Amniotic epithelial cell (primary cell): ENCODE measurements at regions not wholly inside any gene's neighbourhood (a gene's known extent, or its start where the extent isn't known, plus 50 kb on each side); places are given as distances from the start of the nearest gene placed in this dataset.

Source experiments
- DNase-seq: peaks from one replicate; pipeline ENCODE4 v3.0.0-alpha.2; 2010; ENCODE audit warnings: low read depth

DNA sequence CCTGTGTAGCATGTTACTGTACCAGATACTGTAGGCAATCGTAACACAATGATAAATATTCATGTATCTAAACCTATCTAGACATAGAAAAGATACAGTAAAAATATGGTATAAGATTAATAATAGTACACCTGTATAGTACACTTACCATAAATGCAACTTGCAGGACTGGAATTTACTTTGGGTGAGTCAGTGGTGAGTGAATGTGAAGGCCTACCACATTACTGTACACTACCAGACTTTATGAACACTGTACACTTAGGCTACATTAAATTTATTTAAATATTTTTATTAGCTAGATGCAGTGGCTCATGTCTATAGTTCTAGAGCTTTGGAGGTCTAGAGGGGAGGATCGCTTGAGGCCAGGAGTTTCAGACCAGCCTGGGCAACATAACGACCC is 186.6 kb upstream of the ROPN1 start:
- DNase-seq, result no peak

DNA sequence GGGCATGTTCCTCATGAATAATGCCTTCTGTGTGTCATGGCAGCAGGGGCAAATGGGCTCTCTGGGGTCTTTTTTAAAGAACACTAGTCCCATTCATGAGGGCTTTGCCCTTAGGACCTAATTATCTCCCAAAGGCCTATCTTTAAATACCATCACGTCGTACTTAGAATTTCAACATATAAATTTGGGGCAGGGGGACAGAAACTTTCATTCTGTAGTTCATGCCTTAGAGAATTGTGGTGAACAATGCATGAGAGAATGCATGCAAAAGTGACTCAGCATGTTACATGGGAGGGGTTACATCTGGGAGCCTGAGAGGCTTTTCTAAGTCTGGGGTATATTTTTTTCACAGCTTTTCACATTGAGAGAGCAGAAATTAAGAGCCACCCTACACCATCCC is 208.5 kb upstream of the ROPN1 start:
- DNase-seq, result no peak

DNA sequence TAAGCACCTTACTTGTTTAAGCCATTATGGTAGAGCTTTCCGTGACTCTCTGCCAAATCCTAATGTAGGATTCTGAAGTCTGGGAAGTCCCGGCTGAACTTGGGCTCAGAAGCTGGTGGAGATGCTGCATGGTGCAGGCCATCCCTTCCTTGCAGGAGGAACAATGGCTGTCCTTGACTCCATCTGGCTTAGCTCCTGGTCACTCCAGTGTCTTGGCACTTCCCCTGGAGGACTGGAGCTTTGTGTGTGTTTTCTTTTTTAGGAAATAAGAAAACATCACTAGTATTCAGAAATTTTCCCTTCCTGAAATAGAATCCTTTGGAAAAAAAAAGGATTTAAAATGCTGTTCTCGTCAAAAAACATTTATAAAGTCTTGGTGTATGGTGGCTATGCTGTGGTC is 209.3 kb upstream of the ROPN1 start:
- DNase-seq, result no peak

DNA sequence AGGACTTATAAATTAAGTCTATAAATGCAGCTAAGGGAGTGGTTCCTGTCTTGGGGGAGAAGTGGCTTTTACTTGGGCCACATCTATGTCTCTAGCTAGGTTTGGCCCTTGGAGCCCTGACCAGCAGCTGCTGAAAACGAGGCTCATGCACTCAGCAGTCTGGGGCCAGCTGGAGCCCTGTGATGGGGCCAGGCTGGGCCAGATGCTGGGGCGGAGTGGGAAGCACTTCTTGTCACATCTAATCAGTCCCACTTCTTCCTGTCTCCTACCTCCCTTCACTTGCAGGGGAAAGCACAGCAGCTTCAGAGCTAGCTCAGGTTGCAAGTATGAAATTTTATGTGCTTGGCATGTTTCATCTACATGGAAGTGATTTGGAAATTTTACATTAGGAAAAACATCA is 209.9 kb upstream of the ROPN1 start:
- DNase-seq, result no peak

DNA sequence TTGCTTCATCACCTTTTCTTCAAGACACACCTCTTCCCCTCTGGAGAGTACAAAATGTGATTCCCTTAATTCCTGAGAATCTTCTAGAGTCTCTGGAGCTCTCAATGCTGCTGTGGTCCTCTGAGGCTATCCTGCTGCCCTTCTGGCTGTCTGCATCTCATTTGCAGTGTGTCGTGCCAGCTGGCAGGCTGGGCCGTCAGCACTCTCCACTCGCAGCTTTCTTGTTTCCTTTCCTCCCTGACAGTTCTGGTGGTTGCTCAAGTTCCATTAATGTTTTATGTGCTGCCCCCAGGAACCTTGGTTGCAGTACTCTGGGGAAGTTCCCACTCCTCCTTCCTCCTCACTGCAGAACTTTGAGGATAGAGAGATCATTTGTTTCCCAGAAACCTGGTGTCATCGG is 210.8 kb upstream of the ROPN1 start:
- DNase-seq, result no peak

DNA sequence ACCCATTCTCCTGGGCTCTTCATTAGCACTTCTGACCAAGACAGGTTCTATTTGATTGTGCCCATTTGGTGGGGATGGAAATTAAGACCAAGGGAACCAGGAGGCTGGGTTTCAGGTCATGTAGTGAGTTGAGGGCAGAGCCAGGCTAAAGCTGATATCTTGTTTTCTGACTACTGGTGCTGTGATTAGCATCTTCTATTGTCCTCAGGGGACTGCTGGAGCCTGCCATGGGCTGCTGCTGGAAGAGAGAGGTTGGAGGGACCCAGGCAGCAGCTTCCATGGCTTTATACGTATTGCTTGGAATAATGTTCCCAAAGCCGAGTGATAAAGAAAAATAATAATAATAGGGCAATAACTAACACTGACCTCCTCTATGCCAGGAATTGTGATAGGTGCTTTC is 211.4 kb upstream of the ROPN1 start:
- DNase-seq, result no peak

DNA sequence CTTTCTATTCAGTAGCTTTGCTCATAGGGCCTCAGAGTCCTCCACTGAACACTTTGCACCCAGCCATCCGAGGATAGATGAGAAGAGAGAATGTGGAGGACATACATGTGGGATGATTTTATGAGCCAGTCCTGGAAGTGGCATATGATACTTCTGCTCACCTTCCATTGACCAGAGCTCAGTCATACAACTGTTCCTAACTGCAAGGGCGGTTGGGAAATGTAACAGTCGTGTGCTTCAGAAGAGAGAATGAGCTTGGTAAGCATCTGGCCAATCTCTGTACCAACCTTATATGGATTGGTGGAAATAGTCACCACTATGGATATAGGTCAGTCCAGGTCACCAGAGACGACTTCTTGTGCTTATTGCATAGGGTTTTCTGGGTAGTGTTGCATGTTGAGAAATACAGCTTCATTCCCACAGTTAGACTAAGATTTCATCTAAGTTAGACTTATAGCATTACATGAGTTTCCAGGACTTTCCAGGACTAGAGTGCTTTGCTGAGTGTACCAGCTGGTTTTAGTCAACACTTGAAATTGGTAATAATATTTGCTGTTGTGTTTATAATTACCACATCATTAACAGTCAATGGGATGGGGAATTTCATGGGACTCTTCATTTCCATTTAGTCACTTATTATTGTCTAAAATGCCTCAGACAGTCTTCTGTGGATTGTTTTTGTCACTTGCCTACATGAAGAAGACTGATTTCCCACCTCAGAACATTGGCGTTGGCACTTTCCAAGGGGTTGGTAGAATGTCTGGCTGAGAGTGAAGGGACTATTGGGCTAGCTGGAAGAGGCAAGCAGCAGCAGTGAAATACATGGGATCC is 214.5 kb upstream of the ROPN1 start:
- no peak for DNase-seq

DNA sequence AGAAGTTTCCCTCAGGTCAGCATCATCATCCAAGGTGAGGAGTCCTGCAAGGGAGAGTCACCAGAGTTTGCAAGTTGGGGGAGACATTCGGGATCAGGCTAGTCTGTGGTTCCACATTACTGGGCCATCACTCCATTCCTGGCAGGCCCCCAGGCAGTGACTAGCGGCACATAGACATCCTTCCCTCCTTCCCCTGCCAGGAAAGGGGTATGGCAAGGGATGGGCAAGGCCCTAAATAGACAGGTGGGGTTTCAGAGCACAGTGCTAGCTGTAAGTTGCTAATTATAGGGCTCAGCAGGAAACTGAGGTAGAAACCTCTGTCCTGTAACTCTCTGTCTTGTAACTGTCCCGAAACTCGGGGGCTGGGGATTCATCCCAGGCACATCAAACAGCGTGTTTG is 215.2 kb upstream of the ROPN1 start:
- no peak for DNase-seq

DNA sequence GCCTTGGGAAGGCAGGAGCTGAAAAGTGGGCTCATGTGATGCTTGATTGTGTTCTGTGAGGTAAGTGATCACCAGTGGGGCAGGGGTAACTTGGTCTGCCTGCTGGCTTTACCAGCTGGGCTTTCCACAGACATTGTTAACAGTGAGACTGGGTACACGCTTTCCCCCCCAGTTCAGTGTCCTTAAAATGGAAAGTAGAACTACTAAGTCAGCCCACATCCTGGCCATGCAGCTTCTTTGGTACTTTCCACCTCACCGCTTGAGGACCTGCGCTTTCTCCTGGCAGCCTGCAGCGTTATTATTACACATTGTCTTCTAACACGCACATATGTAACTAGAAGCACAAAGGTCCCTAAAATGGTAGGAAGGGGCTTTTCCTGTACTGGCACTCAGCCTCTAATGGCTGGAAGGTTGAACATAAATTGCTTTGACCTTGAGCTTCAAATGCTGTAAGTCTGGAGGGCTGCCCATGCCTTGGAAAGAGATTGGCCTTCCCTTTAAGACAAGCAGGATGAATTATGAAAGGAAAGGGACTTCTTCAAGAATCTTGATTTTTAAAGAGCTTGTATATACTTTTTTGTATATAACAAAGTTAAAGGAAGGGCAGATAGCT is 216.1 kb upstream of the ROPN1 start:
- no peak for DNase-seq

DNA sequence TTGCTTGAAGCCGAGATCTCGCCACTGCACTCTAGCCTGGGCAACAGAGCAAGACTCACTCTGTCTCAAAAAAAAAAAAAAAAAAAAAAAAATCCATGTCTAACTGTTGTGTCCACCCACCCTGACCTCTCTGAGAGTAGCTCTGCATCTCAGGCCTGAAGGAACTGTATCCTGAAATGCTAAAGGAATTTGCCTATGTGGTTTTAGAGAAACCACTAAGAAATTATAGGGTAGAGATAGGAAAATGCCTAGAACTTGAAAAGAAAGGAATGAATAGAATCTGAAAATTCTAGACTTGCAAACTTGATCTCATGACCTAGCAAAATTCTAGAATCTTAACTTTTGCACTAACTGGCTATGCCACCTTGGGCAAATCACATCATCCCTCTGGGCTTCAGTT is 217.5 kb upstream of the ROPN1 start:
- DNase-seq, result peak; percentile 26

DNA sequence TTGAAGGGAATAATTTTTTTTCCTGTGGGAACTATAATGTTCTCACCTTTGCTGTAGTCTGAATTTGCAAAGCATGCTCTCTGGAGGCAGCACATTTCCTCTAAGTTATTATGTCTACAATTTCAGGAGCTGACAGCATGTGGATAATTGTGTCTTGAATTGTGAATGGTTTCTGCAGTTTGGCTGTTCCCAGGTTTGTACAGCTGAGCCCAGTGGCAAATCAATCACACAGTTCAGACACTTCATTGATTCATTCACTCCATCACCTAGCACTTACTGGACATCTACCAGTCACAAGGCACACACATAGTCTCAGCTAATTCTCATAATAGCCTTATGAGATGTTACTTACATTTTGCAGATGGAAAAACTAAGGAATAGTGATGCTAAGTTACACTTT is 219.0 kb upstream of the ROPN1 start:
- no peak for DNase-seq

DNA sequence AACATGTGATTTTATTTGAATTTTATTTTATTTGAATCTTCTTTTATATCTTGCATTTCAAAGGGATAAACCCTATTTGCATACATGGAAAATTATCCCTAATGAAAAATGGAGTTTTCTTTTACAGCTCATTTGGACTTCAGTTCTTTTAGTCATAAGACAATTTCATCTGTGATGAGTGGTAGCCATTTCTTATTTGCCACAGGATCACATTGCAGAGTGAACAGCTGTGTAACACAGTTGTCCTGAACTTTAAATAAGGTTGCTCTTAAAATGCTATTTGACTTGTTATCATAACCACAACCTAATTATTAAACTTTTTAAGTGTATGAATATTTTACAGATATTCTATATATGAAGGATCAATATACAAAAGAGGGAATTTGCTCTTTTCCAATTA is 221.7 kb upstream of the ROPN1 start:
- no peak for DNase-seq

DNA sequence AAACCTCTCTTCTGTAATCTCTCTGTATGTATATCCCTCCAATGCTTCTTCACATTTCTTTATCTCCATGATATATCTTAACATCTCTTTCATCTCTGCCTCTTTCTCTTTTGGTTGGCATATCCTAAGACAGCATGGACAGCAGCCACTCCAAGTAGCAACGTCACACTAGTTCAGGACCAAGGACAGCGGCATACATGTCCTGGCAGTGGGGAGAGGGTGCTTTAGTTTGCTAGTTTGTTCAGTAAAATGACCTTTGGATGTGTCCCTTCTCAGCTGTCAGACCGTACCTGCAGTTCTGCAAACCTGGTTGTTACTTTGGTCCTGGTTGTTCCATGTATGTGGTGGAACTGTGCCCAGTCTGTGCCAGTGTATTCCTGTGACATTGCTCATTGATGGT is 225.6 kb upstream of the ROPN1 start:
- peak; percentile 78 for DNase-seq

DNA sequence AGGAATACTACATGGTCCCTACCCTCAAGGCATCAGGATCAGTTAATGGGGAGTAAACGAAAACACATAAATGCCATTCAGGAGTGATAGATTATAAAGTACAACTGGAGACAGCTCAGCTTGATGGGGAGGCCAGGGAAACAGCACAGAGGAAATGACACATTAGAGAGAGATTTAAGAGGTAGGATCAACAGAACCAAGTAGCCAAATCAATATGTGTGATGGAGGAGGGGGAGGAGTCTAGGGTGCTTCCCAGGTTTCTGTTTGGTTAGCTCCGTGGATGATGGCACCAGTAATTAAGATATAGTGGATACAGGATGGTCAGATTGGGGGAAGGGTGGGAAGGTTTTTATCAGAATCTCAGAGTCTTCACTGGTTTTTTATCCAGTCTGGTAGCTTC is 229.5 kb upstream of the ROPN1 start:
- DNase-seq, result no peak

DNA sequence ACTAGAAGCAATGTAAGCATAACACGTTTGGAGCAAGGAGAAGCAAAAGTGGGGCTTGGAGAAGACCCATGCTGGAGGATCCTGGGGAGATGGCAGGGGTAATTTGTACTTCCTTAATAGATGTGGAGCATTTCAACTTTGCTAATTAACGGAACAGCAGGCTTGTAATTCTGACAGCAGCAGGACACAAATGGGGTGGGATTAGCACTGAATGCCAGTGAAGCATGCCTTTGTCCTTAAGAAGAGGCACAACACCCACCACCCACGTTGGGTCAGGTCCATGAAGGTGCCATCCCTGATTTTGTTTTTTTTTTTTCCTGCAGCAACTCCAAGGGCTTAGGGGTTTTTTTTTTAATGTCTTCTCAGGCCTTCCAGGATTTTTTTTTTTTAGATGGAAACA is 231.9 kb upstream of the ROPN1 start:
- no peak for DNase-seq

DNA sequence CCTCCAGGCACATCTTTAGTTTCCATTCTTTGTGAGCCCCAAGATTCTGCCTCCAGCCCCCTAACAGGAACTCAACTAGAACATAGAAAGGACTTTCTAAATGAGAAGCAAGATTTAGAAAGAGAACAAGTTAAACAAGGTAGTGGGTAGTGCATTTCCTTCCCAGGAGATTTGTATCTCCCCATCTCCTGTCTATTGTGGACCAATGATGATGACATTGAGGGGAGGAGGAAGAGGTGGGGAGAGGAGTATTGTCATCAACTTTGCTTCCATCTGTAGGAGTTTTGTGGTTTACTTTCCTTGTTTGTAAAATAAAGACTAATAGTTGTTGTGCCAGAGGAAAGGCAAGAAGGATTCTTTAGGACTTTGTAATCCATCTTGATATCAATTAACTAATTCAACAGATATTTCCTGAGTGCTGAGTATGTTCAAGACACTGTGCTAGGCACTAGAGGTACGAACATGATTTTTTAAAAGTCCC is 235.3 kb upstream of the ROPN1 start:
- DNase-seq, result no peak

DNA sequence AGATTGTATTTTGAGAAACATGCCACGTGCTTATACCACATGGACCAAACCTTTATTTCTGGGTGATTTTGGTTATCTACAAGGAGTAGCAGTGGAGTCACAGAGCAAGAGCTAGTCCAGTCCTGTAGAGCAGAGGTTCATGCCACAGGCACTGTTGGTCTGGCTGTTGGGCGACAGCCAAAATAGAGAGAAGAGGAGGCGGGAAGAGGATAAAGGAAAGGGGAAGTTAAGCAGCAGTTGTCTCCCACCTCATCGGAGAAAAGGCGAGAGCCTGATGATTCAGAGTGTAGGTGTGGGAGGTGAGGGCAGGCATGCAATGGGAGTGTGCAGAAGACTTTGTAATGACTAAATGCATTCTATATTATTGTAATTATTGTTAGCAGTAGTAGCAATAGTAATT is 237.5 kb upstream of the ROPN1 start:
- DNase-seq, result no peak

DNA sequence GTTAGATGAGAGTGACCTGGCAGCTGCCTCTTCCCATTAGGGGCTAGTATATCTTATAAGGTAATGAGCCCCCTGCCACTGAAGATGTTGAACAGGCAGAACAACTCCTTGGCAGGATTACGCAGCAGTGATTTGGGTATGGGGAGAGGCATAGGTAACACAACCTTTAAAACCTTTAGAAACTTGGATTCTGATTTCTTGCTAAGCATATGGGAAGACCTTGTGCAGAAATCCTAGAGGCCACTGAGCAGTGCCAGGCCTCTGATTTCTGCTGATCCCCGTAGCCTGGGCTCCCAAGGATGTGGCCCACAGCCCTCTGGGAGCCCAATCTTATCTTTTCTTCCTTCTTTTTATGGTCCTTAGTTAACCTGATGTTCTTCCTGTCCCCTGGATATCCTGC is 237.9 kb upstream of the ROPN1 start:
- DNase-seq, result no peak

DNA sequence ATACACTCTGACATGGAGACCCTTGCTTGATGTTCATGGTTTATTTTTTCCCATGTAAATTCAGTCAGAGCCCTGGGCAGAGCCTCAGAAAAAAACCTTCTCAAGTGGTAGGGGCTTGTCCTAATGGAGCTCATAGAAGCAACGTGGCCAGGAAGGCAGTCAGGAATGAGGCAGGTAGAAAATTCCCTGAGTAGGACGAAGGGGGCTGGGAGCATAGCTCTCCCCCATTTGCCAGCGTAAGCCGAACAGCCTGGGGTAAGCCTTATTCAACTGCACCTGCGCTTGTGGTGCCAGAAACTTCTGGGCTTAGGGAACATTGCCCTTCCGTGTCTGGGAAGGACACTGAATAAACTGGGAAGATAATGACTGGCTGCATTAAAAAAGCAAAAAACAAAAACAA is 238.5 kb upstream of the ROPN1 start:
- no peak for DNase-seq

DNA sequence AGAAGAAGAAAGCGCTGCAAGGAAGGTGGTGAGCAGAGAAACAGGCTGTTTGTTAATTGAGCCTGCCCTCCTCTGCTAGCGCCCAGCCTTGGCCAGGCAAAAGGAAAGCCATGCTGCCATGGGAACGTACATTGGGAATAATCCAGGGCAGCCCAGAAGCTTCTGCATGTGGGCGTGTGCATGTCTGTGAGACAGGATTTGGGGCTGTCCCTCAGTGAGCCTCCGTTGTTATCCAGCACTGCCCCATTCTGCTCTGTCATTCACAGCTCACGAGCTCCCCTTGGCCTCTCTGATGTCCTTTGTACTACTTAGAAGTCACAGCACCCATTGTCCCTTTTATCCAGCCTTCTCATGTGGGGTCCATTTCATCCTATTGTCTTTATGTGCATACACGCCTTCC is 239.1 kb upstream of the ROPN1 start:
- DNase-seq, result no peak

DNA sequence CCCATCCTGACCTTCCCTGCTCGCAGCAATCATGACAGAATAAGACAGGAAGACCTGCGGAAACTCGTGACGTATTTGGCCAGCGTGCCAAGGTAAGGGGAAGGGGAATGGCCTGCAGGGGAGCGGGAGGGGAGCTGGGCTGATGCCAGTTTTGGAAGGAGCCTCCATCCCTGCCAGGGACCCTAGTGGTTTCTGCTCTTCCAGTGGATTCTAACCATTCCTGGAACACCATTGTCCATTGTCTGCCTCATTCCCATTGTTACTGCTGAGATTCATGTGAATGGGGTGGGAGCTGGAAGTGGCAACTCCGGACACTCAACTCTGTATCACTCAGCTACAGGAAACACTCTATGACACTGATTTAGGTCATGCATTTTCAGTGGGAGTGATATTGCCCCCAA is 242.9 kb upstream of the ROPN1 start:
- no peak for DNase-seq

DNA sequence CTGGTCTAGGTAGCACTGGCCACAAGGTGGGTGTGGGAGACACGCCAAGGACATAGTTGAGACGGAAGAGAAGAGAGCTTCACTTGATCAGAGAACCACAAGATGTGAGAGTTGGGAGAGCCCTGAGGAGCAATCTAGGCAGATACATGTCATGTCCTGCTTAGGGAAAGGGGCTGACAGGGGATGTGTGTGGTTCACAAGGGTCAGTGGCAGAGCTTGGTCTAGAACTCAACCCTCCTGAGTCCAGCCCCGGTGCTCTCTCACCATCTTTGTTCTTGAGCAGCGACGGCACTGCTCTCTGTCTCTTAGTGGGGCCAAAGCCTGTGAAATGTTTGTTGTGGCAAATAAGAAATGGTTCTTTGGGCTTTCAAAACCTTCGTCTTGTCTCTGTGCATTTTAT is 243.5 kb upstream of the ROPN1 start:
- no peak for DNase-seq

DNA sequence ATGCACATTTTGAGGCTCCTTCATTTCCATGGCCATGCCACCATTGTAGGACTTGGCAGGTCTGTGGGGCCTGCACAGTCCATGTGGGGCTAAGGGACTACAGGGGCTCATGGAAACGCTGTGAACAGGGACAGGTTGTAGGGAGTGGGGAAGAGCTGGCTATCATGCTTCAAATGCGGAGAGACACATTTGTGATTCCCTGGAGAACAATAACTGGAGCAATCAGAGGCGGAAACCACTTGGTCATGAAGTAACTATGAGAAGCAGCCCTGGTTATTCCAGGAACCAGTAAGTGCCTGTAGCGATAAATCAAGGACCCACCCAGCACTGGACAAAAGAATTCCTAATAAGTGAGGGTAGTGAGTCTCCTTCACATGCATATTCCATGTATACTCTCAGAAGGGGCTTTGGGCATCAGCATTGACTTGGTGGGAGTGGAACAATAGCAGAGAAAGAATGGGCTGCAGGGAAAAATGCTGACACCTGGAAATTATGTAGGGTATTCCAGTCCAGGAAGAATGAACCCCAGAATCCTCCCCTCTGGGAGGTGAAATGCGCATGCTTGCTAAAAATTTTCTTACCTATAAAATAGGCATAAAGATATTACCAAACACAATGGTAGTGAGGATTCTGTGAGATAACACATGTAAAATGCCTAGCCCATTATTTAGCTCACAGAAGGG is 251.4 kb upstream of the ROPN1 start:
- no peak for DNase-seq
